HUES64 (cell line): ENCODE measurements at regions not wholly inside any gene's neighbourhood (a gene's known extent, or its start where the extent isn't known, plus 50 kb on each side); places are given as distances from the start of the nearest gene placed in this dataset.

Experiments used
- H3K27ac ChIP-seq: 2 replicates; pipeline ENCODE4 v1.7.0; 2013; ENCODE audit warnings: low read depth, low read length, inconsistent platforms
- H3K27me3 ChIP-seq: 2 replicates; pipeline ENCODE4 v1.6.1; 2013; ENCODE audit warnings: mild to moderate bottlenecking, low read length; ENCODE audit not compliant: insufficient read depth
- H3K36me3 ChIP-seq: 2 replicates; pipeline ENCODE4 v1.6.1; 2013; ENCODE audit warnings: mild to moderate bottlenecking, low read length; ENCODE audit not compliant: insufficient read depth
- H3K4me1 ChIP-seq: 2 replicates; pipeline ENCODE4 v1.6.1; 2013; ENCODE audit warnings: mild to moderate bottlenecking, low read length, moderate library complexity; ENCODE audit not compliant: insufficient read depth
- H3K4me3 ChIP-seq: 2 replicates; pipeline ENCODE4 v1.5.1; 2013; ENCODE audit warnings: mild to moderate bottlenecking, low read length, moderate library complexity
- H3K9ac ChIP-seq: 2 replicates; pipeline ENCODE4 v1.6.1; 2013; ENCODE audit warnings: mild to moderate bottlenecking, low read depth, low read length
- H3K9me3 ChIP-seq: 2 replicates; pipeline ENCODE4 v1.6.1; 2013; ENCODE audit warnings: low read depth, low read length; ENCODE audit not compliant: insufficient read depth
- WGBS: fragments of 150-250, 120-280 bp; methylation state at CpG from one replicate; pipeline ENCODE4 v1.1.7; 2013; ENCODE audit warnings: missing lambda C conversion rate; 5-methylcytosine and 5-hydroxymethylcytosine counted together

GRCh38 chr10:111506266-111507034, 429.6 kb downstream of the ADRA2A start:
- Histone ChIP-seq H3K9ac (no peak overlapping the region), H3K4me3 (no peak overlapping the region), H3K36me3 (no peaks in the 10 kb centered on the region), H3K27ac (peak overlapping the region; percentile 56; the same call in 1 of the 2 replicates), H3K27me3 (no peaks in the 10 kb centered on the region), H3K4me1 (peaks cover 17% of the 10 kb centered on the region), H3K9me3 (peaks cover 21% of the 10 kb centered on the region)
- 28% methylated on average over 2 of the region's 3 CpGs for WGBS

- 93% methylated on average over 1 of the region's 1 CpG for WGBS
- Histone ChIP-seq H3K4me3 (no peak overlapping the region), H3K27ac (no peak overlapping the region), H3K36me3 (no peaks in the 10 kb centered on the region), H3K9ac (no peak overlapping the region), H3K4me1 (peaks cover 11% of the 10 kb centered on the region), H3K27me3 (no peaks in the 10 kb centered on the region), H3K9me3 (no peaks in the 10 kb centered on the region)
Measured at GRCh38 chr10:111511751-111512150, 434.9 kb downstream of the ADRA2A start.

- H3K4me1 ChIP-seq: no peaks in the 10 kb centered on the region
- H3K9ac ChIP-seq: no peak overlapping the region
- 92% methylated on average over 4 of the region's 4 CpGs for WGBS
- H3K9me3 ChIP-seq: no peaks in the 10 kb centered on the region
- no peak overlapping the region for H3K27ac ChIP-seq
- no peaks in the 10 kb centered on the region for H3K27me3 ChIP-seq
- H3K4me3 ChIP-seq: no peak overlapping the region
- H3K36me3 ChIP-seq: no peaks in the 10 kb centered on the region
Measured at GRCh38 chr10:111515264-111515663, 438.4 kb downstream of the ADRA2A start.

DNA sequence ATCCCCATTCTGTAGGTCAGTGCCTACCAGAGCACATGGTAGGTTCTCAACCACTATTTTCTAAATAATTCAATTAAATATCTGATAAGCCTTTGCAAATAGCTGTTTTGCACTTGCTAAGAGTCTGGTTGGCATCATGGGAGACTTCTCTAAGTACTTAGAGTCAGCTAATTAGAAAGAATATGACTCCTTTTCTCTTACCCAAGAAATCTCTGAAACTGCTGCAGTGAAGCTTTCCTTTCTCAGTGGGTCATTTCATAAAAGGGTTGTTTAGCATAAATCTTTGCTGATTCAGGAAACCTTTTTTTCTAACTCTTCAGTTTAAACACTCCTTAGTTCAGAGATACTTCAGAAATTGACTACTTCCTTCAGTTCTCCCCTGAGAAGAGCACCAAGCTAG, 438.9 kb downstream of the ADRA2A start:
- Histone ChIP-seq H3K4me1 (no peaks in the 10 kb centered on the region), H3K27me3 (no peaks in the 10 kb centered on the region)

GRCh38 chr10:111516144-111516543, 439.3 kb downstream of the ADRA2A start:
- H3K27me3 ChIP-seq: no peaks in the 10 kb centered on the region
- no peaks in the 10 kb centered on the region for H3K4me1 ChIP-seq
- no peak overlapping the region for H3K27ac ChIP-seq
- H3K4me3 ChIP-seq: no peak overlapping the region
- no peaks in the 10 kb centered on the region for H3K9me3 ChIP-seq
- no peak overlapping the region for H3K9ac ChIP-seq
- H3K36me3 ChIP-seq: no peaks in the 10 kb centered on the region

More for the DNA sequence above, 438.9 kb downstream of the ADRA2A start:
- Histone ChIP-seq H3K4me3 (no peak overlapping the region), H3K9ac (no peak overlapping the region), H3K9me3 (no peaks in the 10 kb centered on the region), H3K27ac (no peak overlapping the region), H3K36me3 (no peaks in the 10 kb centered on the region)

DNA sequence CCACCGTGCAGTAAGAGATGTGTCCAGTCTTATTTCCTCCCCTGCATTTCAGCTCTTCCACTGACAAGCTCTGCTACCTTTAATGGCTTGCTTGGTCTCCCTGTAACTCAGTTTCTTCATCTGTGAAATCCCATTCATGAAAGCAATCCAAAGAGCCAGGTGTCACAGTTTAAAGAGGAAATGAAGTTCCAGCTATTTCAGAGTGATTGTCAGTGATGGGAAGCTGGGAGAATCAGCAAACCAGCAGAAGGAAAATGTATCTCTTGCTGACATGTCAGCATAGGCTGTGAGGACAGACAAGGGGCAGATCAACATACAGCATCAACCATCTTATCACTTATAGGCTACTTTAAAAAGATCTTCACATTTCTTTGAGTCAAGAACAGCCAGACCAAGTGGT, 445.3 kb downstream of the ADRA2A start:
- Histone ChIP-seq H3K36me3 (no peaks in the 10 kb centered on the region), H3K4me1 (no peaks in the 10 kb centered on the region), H3K9me3 (no peaks in the 10 kb centered on the region), H3K27ac (no peak overlapping the region), H3K27me3 (no peaks in the 10 kb centered on the region), H3K4me3 (no peak overlapping the region), H3K9ac (no peak overlapping the region)
- 100% methylated on average over 1 of the region's 1 CpG for WGBS

GRCh38 chr10:111522551-111522950, 445.7 kb downstream of the ADRA2A start:
- H3K27ac ChIP-seq: no peak overlapping the region
- no peak overlapping the region for H3K4me3 ChIP-seq
- no peaks in the 10 kb centered on the region for H3K36me3 ChIP-seq
- H3K27me3 ChIP-seq: no peaks in the 10 kb centered on the region
- no peak overlapping the region for H3K9ac ChIP-seq
- H3K4me1 ChIP-seq: no peaks in the 10 kb centered on the region
- H3K9me3 ChIP-seq: no peaks in the 10 kb centered on the region
- WGBS: 97% methylated on average over 2 of the region's 2 CpGs

DNA sequence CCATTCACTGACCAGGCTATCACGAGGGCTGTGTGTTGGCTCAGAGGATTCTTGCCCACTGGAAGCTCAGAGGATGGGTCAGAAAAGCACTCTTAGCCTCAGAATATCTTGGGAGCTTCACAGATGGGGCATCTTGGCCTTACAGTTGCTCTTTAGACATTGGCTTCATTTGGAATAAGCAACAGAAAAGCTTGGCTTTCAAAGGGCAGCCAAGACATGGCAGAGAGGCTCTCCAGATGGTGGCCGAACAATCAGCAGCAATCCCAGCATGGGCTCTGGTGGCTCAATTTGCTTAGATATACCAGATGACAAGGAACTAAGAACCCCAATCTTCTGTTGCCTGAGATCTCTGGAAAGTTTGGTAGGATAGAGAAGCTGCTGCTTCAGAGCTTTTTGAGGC, 446.2 kb downstream of the ADRA2A start:
- no peaks in the 10 kb centered on the region for H3K9me3 ChIP-seq
- H3K4me3 ChIP-seq: no peak overlapping the region
- H3K36me3 ChIP-seq: no peaks in the 10 kb centered on the region
- no peaks in the 10 kb centered on the region for H3K27me3 ChIP-seq
- 91% methylated on average over 2 of the region's 2 CpGs for WGBS
- H3K9ac ChIP-seq: no peak overlapping the region
- H3K27ac ChIP-seq: no peak overlapping the region
- no peaks in the 10 kb centered on the region for H3K4me1 ChIP-seq

- Histone ChIP-seq H3K9me3 (no peaks in the 10 kb centered on the region), H3K9ac (no peak overlapping the region), H3K4me3 (no peak overlapping the region), H3K36me3 (no peaks in the 10 kb centered on the region), H3K4me1 (no peaks in the 10 kb centered on the region), H3K27me3 (no peaks in the 10 kb centered on the region), H3K27ac (no peak overlapping the region)
- WGBS: 95% methylated on average over 3 of the region's 3 CpGs
Measured at GRCh38 chr10:111524134-111524533, 447.3 kb downstream of the ADRA2A start.

DNA sequence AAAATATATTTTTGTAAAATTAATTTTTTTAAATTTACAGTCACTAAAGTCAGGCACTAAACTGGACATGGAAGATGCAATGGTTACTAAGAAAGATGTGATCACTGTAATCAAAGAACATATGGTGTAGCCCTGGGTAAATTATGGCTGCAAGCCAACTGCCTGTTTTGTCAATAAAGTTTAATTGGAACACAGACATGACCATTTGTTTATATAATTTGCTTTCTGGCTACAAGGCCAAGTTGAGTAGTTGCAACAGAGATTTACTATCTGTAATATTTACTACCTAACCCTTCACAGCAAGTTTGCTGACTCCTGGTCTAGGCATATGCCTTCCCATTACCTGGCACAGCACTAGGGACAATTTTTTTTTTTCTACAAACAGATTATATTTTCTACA, 448.9 kb downstream of the ADRA2A start:
- no peaks in the 10 kb centered on the region for H3K4me1 ChIP-seq
- no peaks in the 10 kb centered on the region for H3K9me3 ChIP-seq
- H3K27ac ChIP-seq: no peak overlapping the region
- no peak overlapping the region for H3K9ac ChIP-seq
- no peak overlapping the region for H3K4me3 ChIP-seq
- no peaks in the 10 kb centered on the region for H3K27me3 ChIP-seq
- no peaks in the 10 kb centered on the region for H3K36me3 ChIP-seq

GRCh38 chr10:111531690-111532089, 454.9 kb downstream of the ADRA2A start:
- no peak overlapping the region for H3K9ac ChIP-seq
- no peaks in the 10 kb centered on the region for H3K4me1 ChIP-seq
- 86% methylated on average over 2 of the region's 2 CpGs for WGBS
- H3K27me3 ChIP-seq: no peaks in the 10 kb centered on the region
- no peaks in the 10 kb centered on the region for H3K36me3 ChIP-seq
- no peak overlapping the region for H3K27ac ChIP-seq
- no peaks in the 10 kb centered on the region for H3K9me3 ChIP-seq
- H3K4me3 ChIP-seq: no peak overlapping the region

DNA sequence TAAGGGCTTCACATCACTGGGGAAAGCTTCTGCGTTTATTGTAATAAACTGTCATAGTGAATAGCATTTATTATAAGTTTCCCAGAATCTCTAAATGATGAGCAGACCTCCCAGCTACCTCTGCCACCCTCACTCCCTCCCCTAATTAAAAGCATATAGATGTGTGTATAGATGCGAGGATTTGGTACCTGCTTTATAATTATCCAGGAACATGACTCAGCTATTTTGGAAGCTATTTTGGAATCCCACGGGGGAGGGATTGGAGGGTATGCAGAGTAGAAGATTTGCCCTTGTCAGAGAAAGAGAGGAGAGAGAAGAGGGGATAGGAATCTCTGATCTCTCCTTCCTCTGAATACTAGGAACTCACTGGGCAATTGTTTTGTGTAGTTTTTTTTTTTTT, 455.3 kb downstream of the ADRA2A start:
- Histone ChIP-seq H3K4me3 (no peak overlapping the region), H3K27ac (no peak overlapping the region), H3K9me3 (no peaks in the 10 kb centered on the region), H3K9ac (no peak overlapping the region), H3K4me1 (no peaks in the 10 kb centered on the region), H3K27me3 (no peaks in the 10 kb centered on the region), H3K36me3 (no peaks in the 10 kb centered on the region)
- 77% methylated on average over 2 of the region's 3 CpGs for WGBS
